ENCODE measurements at regions not wholly inside any gene's neighbourhood (a gene's known extent, or its start where the extent isn't known, plus 50 kb on each side); places are given as distances from the start of the nearest gene placed in this dataset.

GRCh38 chr18:41155910-41156851, 798.9 kb upstream of the PIK3C3 start:
- DNase-seq (ENCODE audit: extremely low read depth, low read depth, low spot score): no peak

- DNase-seq (ENCODE audit: extremely low read depth, low read depth, low spot score): no peak
These were observed 800.0 kb upstream of the PIK3C3 start for GRCh38 chr18:41155025-41155424.

- no peak for DNase-seq (ENCODE audit: extremely low read depth, low read depth, low spot score)
These were observed 801.2 kb upstream of the PIK3C3 start for GRCh38 chr18:41153871-41154270.

- DNase-seq (ENCODE audit: extremely low read depth, low read depth, low spot score): no peak
These were observed 804.7 kb upstream of the PIK3C3 start for GRCh38 chr18:41150316-41150715.

GRCh38 chr18:41146301-41146700, 808.7 kb upstream of the PIK3C3 start:
- no peak for DNase-seq (ENCODE audit: extremely low read depth, low read depth, low spot score)

- DNase-seq (ENCODE audit: extremely low read depth, low read depth, low spot score): no peak
These were observed 809.5 kb upstream of the PIK3C3 start for GRCh38 chr18:41145516-41145915.

GRCh38 chr18:41144441-41144840, 810.6 kb upstream of the PIK3C3 start:
- no peak for DNase-seq (ENCODE audit: extremely low read depth, low read depth, low spot score)

- DNase-seq (ENCODE audit: extremely low read depth, low read depth, low spot score): no peak
These were observed 814.5 kb upstream of the PIK3C3 start for GRCh38 chr18:41140506-41140905.

GRCh38 chr18:41135146-41135545, 819.9 kb upstream of the PIK3C3 start:
- no peak for DNase-seq (ENCODE audit: extremely low read depth, low read depth, low spot score)

- no peak for DNase-seq (ENCODE audit: extremely low read depth, low read depth, low spot score)
These were observed 820.6 kb upstream of the PIK3C3 start for GRCh38 chr18:41134426-41134825.

GRCh38 chr18:41131050-41131449, 824.0 kb upstream of the PIK3C3 start:
- DNase-seq (ENCODE audit: extremely low read depth, low read depth, low spot score): no peak

- no peak for DNase-seq (ENCODE audit: extremely low read depth, low read depth, low spot score)
These were observed 826.5 kb upstream of the PIK3C3 start for GRCh38 chr18:41128545-41128944.

- DNase-seq (ENCODE audit: extremely low read depth, low read depth, low spot score): no peak
These were observed 826.9 kb upstream of the PIK3C3 start for GRCh38 chr18:41128126-41128525.

- DNase-seq (ENCODE audit: extremely low read depth, low read depth, low spot score): no peak
These were observed 828.3 kb upstream of the PIK3C3 start for GRCh38 chr18:41126541-41127235.

- no peak for DNase-seq (ENCODE audit: extremely low read depth, low read depth, low spot score)
These were observed 833.8 kb upstream of the PIK3C3 start for GRCh38 chr18:41121116-41121826.

GRCh38 chr18:41119031-41119430, 836.0 kb upstream of the PIK3C3 start:
- DNase-seq (ENCODE audit: extremely low read depth, low read depth, low spot score): no peak

GRCh38 chr18:41113885-41114482, 841.0 kb upstream of the PIK3C3 start:
- DNase-seq (ENCODE audit: extremely low read depth, low read depth, low spot score): no peak

GRCh38 chr18:41099451-41099850, 855.6 kb upstream of the PIK3C3 start:
- no peak for DNase-seq (ENCODE audit: extremely low read depth, low read depth, low spot score)

- DNase-seq (ENCODE audit: extremely low read depth, low read depth, low spot score): no peak
These were observed 858.5 kb upstream of the PIK3C3 start for GRCh38 chr18:41096504-41096903.

- DNase-seq (ENCODE audit: extremely low read depth, low read depth, low spot score): no peak
These were observed 878.0 kb upstream of the PIK3C3 start for GRCh38 chr18:41077076-41077475.

GRCh38 chr18:41075212-41075611, 879.8 kb upstream of the PIK3C3 start:
- no peak for DNase-seq (ENCODE audit: extremely low read depth, low read depth, low spot score)

Measured in glomerular endothelial cell (primary cell).